ENCODE measurements at regions not wholly inside any gene's neighbourhood (a gene's known extent, or its start where the extent isn't known, plus 50 kb on each side); places are given as distances from the start of the nearest gene placed in this dataset.

- DNase-seq (no peak), ATAC-seq (no peak)
- Mint-ChIP-seq H3K27ac (no peak overlapping the region), H3K27me3 (peaks cover 4% of the 10 kb centered on the region), H3K4me1 (no peaks in the 10 kb centered on the region), H3K36me3 (ENCODE audit: low read depth) (peaks cover 3% of the 10 kb centered on the region), H3K4me3 (no peak overlapping the region)
- H3K9me3 ChIP-seq (ENCODE audit: control insufficient read depth, low read length, poor library complexity, severe bottlenecking): no peaks in the 10 kb centered on the region
Observed at GRCh38 chr3:152050903-152051302, 177.5 kb downstream of the SUCNR1 start.

DNA sequence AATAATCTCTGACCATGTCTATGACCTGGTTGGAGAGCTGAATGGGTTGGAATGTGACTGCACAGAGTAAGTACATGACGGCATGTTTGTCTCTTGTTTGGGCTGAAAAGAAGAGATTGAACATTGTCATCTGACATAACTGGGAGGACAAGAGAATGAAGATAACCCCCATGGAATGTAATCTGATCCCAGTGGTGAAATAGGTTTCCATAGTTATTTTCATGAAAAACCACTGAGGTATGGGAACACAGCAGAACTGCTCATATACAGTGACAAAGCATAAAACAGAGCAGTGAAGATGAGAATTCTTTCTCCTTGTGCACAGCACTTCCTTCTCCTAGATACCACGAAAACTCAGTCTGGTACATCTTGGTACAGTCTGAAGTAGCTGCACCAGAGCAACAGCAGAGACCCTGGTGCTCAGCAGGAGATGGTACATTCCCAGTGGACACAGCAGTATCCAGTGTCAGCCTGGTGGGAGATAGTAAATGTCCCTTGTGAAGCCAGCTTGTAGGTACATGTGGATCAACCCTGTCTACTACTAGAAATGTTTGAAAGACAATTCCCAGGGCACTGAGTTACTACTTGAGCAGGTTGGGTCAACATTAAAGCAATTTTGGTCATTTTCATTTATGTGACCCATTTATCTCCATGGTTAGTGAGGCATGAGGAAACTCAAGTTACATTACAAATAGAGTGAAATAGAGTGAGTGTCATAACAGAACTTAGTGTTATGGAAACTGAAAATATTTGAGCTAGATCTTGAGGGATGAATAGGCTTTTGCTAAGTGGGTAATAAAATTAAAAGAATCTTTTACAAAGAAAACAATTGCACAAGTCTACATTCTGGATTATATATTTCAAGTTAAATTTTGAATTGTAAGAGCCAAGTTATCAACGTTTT lies 178.3 kb downstream of the SUCNR1 start:
- DNase-seq: no peak
- no peaks in the 10 kb centered on the region for H3K4me1 Mint-ChIP-seq

DNA sequence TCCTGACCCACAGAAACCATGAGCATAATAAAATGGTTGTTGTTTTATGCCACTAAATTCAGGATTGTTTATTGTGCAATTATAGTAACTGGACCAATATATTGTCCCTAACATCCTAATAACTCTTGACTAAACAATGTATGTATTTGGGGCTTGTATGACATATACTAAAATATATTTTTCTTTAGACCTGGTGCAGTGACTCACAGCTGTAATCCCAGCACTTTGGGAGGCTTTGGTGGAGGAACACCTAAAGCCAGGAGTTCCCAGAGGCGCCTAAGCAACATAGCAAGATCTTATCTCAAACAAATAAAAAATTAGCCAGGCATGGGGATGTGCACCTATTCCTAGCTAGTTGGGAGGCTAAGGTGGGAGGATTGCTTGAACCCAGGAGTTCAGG lies 180.4 kb downstream of the SUCNR1 start:
- H3K9me3 ChIP-seq (ENCODE audit: control insufficient read depth, low read length, poor library complexity, severe bottlenecking): no peaks in the 10 kb centered on the region
- DNase-seq (no peak), ATAC-seq (no peak)
- H3K4me3 Mint-ChIP-seq: no peak overlapping the region
- peaks cover 6% of the 10 kb centered on the region for H3K36me3 Mint-ChIP-seq (ENCODE audit: low read depth)
- H3K27me3 Mint-ChIP-seq: peaks cover 4% of the 10 kb centered on the region
- no peak overlapping the region for H3K27ac Mint-ChIP-seq
- H3K4me1 Mint-ChIP-seq: no peaks in the 10 kb centered on the region

More for the DNA sequence above, 178.3 kb downstream of the SUCNR1 start:
- peaks cover 4% of the 10 kb centered on the region for H3K27me3 Mint-ChIP-seq
- H3K4me3 Mint-ChIP-seq: no peak overlapping the region
- no peak for ATAC-seq
- peaks cover 6% of the 10 kb centered on the region for H3K36me3 Mint-ChIP-seq (ENCODE audit: low read depth)
- no peak overlapping the region for H3K27ac Mint-ChIP-seq
- H3K9me3 ChIP-seq (ENCODE audit: control insufficient read depth, low read length, poor library complexity, severe bottlenecking): no peaks in the 10 kb centered on the region

- no peaks in the 10 kb centered on the region for H3K9me3 ChIP-seq (ENCODE audit: control insufficient read depth, low read length, poor library complexity, severe bottlenecking)
- Mint-ChIP-seq H3K4me3 (no peak overlapping the region), H3K27ac (no peak overlapping the region), H3K36me3 (ENCODE audit: low read depth) (peaks cover 5% of the 10 kb centered on the region), H3K27me3 (peaks cover 4% of the 10 kb centered on the region), H3K4me1 (no peaks in the 10 kb centered on the region)
- DNase-seq (no peak), ATAC-seq (no peak)
Observed at GRCh38 chr3:152054315-152054714, 180.9 kb downstream of the SUCNR1 start.

DNA sequence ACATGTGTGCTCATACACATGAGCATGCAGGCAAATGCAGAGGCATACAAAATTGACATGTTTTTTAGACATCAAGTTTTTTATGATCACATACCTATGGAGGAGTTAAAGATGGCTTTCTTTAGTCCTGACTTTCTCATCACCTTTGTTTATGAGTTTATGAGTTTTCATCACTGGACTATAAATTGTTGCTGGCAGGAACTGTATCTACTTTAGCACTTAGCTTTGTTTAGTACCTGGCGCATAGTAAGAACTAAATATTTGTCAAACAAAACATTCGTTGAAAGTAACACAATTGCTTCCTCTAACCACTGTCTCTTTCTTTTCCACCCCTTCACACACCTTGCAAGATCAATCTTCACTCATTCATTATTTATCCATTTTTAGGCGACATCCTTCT lies 182.6 kb downstream of the SUCNR1 start:
- H3K27ac Mint-ChIP-seq: no peak overlapping the region
- peaks cover 5% of the 10 kb centered on the region for H3K36me3 Mint-ChIP-seq (ENCODE audit: low read depth)
- peaks cover 3% of the 10 kb centered on the region for H3K27me3 Mint-ChIP-seq
- DNase-seq (no peak), ATAC-seq (no peak)
- H3K4me3 Mint-ChIP-seq: no peak overlapping the region
- H3K9me3 ChIP-seq (ENCODE audit: control insufficient read depth, low read length, poor library complexity, severe bottlenecking): no peaks in the 10 kb centered on the region
- no peaks in the 10 kb centered on the region for H3K4me1 Mint-ChIP-seq

GRCh38 chr3:152056481-152056880 lies 183.0 kb downstream of the SUCNR1 start:
- Mint-ChIP-seq H3K27ac (no peak overlapping the region), H3K4me3 (no peak overlapping the region), H3K27me3 (no peaks in the 10 kb centered on the region), H3K36me3 (ENCODE audit: low read depth) (peaks cover 5% of the 10 kb centered on the region), H3K4me1 (no peaks in the 10 kb centered on the region)
- no peak for DNase-seq
- no peak for ATAC-seq
- no peaks in the 10 kb centered on the region for H3K9me3 ChIP-seq (ENCODE audit: control insufficient read depth, low read length, poor library complexity, severe bottlenecking)

DNA sequence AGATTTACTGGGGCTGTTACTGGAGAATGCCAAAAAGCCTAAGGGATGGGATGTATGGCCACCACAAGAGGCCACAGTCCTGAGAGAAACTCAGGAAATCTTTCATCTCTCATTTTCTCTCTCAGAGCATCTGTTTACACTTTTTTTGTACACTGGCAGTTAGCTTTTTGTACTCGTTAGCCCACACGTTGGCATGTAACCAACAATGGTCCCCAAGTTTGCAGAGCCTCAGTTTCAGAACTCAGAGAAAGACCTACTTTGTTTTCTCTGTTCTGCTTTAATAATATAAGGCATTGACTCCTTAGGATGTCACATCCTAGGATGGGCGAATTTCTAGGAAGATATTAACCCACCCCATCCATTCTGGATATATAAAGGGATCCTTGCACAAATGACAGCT lies 183.5 kb downstream of the SUCNR1 start:
- Mint-ChIP-seq H3K36me3 (ENCODE audit: low read depth) (peaks cover 5% of the 10 kb centered on the region), H3K27me3 (no peaks in the 10 kb centered on the region), H3K27ac (no peak overlapping the region), H3K4me1 (no peaks in the 10 kb centered on the region), H3K4me3 (no peak overlapping the region)
- H3K9me3 ChIP-seq (ENCODE audit: control insufficient read depth, low read length, poor library complexity, severe bottlenecking): no peaks in the 10 kb centered on the region
- ATAC-seq: no peak
- no peak for DNase-seq

DNA sequence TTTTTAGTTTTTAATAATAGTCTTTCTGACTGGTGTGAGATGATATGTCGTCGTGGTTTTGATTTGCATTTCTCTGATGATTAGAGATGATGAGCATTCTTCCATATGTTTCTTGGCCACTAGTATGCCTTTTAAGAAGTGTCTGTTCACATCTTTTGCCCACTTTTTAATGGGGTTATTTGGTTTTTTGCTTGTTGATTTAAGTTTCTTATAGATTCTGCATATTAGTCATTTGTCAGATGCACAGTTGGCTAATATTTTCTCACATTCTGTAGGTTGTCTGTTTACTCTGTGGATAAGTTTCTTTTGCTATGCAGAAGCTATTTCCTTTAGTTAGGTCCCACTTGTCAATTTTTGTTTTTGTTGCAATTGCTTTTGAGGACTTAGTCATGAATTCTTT lies 185.4 kb downstream of the SUCNR1 start:
- DNase-seq (no peak), ATAC-seq (no peak)
- no peaks in the 10 kb centered on the region for H3K9me3 ChIP-seq (ENCODE audit: control insufficient read depth, low read length, poor library complexity, severe bottlenecking)
- H3K4me3 Mint-ChIP-seq: no peak overlapping the region
- H3K27ac Mint-ChIP-seq: no peak overlapping the region
- H3K36me3 Mint-ChIP-seq (ENCODE audit: low read depth): peaks cover 5% of the 10 kb centered on the region
- no peaks in the 10 kb centered on the region for H3K27me3 Mint-ChIP-seq
- H3K4me1 Mint-ChIP-seq: no peaks in the 10 kb centered on the region

- no peak overlapping the region for H3K27ac Mint-ChIP-seq
- peaks cover 3% of the 10 kb centered on the region for H3K36me3 Mint-ChIP-seq (ENCODE audit: low read depth)
- no peaks in the 10 kb centered on the region for H3K9me3 ChIP-seq (ENCODE audit: control insufficient read depth, low read length, poor library complexity, severe bottlenecking)
- ATAC-seq (no peak), DNase-seq (no peak)
- H3K4me3 Mint-ChIP-seq: no peak overlapping the region
- H3K4me1 Mint-ChIP-seq: no peaks in the 10 kb centered on the region
- H3K27me3 Mint-ChIP-seq: no peaks in the 10 kb centered on the region
Observed at GRCh38 chr3:152060701-152061100, 187.3 kb downstream of the SUCNR1 start.

- peaks cover under 1% of the 10 kb centered on the region for H3K36me3 Mint-ChIP-seq (ENCODE audit: low read depth)
- H3K27ac Mint-ChIP-seq: no peak overlapping the region
- no peaks in the 10 kb centered on the region for H3K9me3 ChIP-seq (ENCODE audit: control insufficient read depth, low read length, poor library complexity, severe bottlenecking)
- H3K4me3 Mint-ChIP-seq: no peak overlapping the region
- no peaks in the 10 kb centered on the region for H3K4me1 Mint-ChIP-seq
- ATAC-seq: no peak
- no peaks in the 10 kb centered on the region for H3K27me3 Mint-ChIP-seq
- DNase-seq: no peak
Observed at GRCh38 chr3:152061296-152061695, 187.9 kb downstream of the SUCNR1 start.

DNA sequence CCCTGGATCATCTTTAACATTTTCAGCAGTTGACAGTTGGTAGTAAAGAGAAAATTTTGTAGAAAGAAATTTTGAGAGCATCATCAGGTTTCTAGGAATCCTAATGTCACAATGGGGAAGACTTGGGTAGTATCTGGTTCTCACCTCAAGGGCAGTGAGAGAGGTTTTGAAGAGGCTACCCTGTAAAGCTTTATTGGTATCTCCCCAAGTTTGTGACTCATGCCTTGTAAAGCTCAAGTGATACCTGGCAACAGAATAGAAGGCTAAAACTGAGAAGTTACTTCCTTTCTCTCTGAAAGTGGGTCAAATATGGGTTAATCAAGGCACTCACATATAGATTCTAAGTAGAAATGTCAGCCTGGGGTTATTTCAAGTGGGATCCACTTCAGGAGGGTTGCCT lies 196.4 kb downstream of the SUCNR1 start:
- DNase-seq: no peak
- Mint-ChIP-seq H3K27ac (no peak overlapping the region), H3K4me3 (no peak overlapping the region), H3K36me3 (ENCODE audit: low read depth) (no peaks in the 10 kb centered on the region), H3K4me1 (peaks cover 2% of the 10 kb centered on the region), H3K27me3 (no peaks in the 10 kb centered on the region)
- ATAC-seq: no peak
- H3K9me3 ChIP-seq (ENCODE audit: control insufficient read depth, low read length, poor library complexity, severe bottlenecking): no peaks in the 10 kb centered on the region

GRCh38 chr3:152071315-152071714 lies 197.4 kb upstream of the MBNL1 start:
- DNase-seq (no peak), ATAC-seq (no peak)
- no peaks in the 10 kb centered on the region for H3K9me3 ChIP-seq (ENCODE audit: control insufficient read depth, low read length, poor library complexity, severe bottlenecking)
- H3K36me3 Mint-ChIP-seq (ENCODE audit: low read depth): no peaks in the 10 kb centered on the region
- H3K27me3 Mint-ChIP-seq: no peaks in the 10 kb centered on the region
- H3K27ac Mint-ChIP-seq: no peak overlapping the region
- H3K4me3 Mint-ChIP-seq: no peak overlapping the region
- peaks cover 2% of the 10 kb centered on the region for H3K4me1 Mint-ChIP-seq

DNA sequence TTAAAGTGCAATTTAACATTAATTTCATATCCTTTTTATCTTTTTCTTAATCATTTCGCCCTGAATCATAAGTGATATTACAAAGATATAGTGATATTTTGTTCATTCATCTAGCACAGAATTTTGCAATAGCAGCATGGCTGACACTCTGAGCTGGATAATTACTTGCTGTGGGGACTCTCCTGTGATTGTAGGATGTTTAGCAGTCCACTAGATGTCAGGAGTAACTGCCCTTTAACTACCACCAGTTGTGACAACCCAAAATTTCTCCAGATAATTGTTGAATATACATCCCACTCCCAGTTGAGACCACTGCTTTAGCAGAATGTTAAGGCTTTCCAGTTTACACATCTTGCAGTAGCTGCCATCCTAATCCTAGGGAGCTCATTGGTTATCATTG lies 196.8 kb upstream of the MBNL1 start:
- no peaks in the 10 kb centered on the region for H3K36me3 Mint-ChIP-seq (ENCODE audit: low read depth)
- no peak for DNase-seq
- H3K4me1 Mint-ChIP-seq: peaks cover 2% of the 10 kb centered on the region
- no peaks in the 10 kb centered on the region for H3K9me3 ChIP-seq (ENCODE audit: control insufficient read depth, low read length, poor library complexity, severe bottlenecking)
- H3K27ac Mint-ChIP-seq: no peak overlapping the region
- no peaks in the 10 kb centered on the region for H3K27me3 Mint-ChIP-seq
- peak; percentile 77 for ATAC-seq
- H3K4me3 Mint-ChIP-seq: no peak overlapping the region

DNA sequence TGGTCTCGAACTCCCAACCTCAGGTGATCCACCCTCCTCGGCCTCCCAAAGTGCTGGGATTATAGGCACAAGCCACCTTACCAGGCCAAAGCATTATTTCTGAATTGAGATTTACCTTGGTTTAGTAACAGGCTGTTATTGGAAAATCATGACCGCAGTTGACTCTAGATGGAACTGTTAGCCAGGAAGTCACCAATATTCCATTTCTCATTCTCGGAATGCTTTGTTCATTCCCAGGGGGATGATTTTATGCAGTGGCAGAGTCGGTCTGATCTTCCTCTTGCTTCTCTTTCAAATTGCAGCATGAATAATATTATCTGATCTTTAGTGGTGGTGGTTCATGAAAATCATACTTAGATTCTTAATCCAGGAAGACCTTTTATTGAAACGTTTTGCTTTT lies 195.5 kb upstream of the MBNL1 start:
- Mint-ChIP-seq H3K4me1 (peaks cover 5% of the 10 kb centered on the region), H3K36me3 (ENCODE audit: low read depth) (peaks cover 3% of the 10 kb centered on the region), H3K27me3 (no peaks in the 10 kb centered on the region), H3K4me3 (no peak overlapping the region), H3K27ac (no peak overlapping the region)
- DNase-seq (no peak), ATAC-seq (no peak)
- H3K9me3 ChIP-seq (ENCODE audit: control insufficient read depth, low read length, poor library complexity, severe bottlenecking): no peaks in the 10 kb centered on the region
